SK-N-SH treated with all-trans-retinoic acid at 6 μM for 48 hours (cell line): ENCODE measurements at regions not wholly inside any gene's neighbourhood (a gene's known extent, or its start where the extent isn't known, plus 50 kb on each side); places are given as distances from the start of the nearest gene placed in this dataset.

Source experiments
- BACH2 ChIP-seq: fragments of 250-450 bp; sonication (Bioruptor Pico); IDR thresholded peaks from 2 replicates; pipeline ENCODE4 v1.9.0; 2021; ENCODE audit warnings: mild to moderate bottlenecking, borderline replicate concordance
- CSDC2 ChIP-seq: fragments of 250-450 bp; sonication (Bioruptor Pico); IDR thresholded peaks from 2 replicates; pipeline ENCODE4 v1.5.0; 2020; ENCODE audit warnings: mild to moderate bottlenecking, moderate library complexity
- PPARA ChIP-seq: fragments of 250-450 bp; sonication (Bioruptor Pico); IDR thresholded peaks from 2 replicates; pipeline ENCODE4 v1.5.0; 2020; ENCODE audit warnings: mild to moderate bottlenecking, borderline replicate concordance
- RARB ChIP-seq: fragments of 250-450 bp; sonication (Bioruptor Pico); IDR thresholded peaks from 2 replicates; pipeline ENCODE4 v1.8.0; 2021; ENCODE audit warnings: mild to moderate bottlenecking, moderate library complexity
- TCF4 ChIP-seq: fragments of 250-450 bp; sonication (Bioruptor Pico); IDR thresholded peaks from 2 replicates; pipeline ENCODE4 v1.8.0; 2021; ENCODE audit warnings: mild to moderate bottlenecking, moderate library complexity, borderline replicate concordance
- TOX ChIP-seq: fragments of 250-450 bp; sonication (Bioruptor Pico); IDR thresholded peaks from 2 replicates; pipeline ENCODE4 v1.8.0; 2021; ENCODE audit warnings: mild to moderate bottlenecking, moderate library complexity, borderline replicate concordance
- TSHZ2 ChIP-seq: fragments of 250-450 bp; sonication (Bioruptor Pico); IDR thresholded peaks from 2 replicates; pipeline ENCODE4 v1.5.0; 2020; ENCODE audit warnings: mild to moderate bottlenecking, moderate library complexity
- ZFP30 ChIP-seq: fragments of 450-650 bp; formaldehyde crosslinking; IDR thresholded peaks from 2 replicates; pipeline ENCODE4 v1.5.0; 2022; ENCODE audit warnings: mild to moderate bottlenecking, moderate library complexity
- TF ChIP-seq, protein P1 (sequence below): fragments of 250-450 bp; sonication (Bioruptor Pico); IDR thresholded peaks from 2 replicates; pipeline ENCODE4 v1.5.1; 2021; ENCODE audit warnings: mild to moderate bottlenecking, moderate library complexity
- TF ChIP-seq, protein P2 (sequence below): fragments of 250-450 bp; sonication (Bioruptor Pico); IDR thresholded peaks from 2 replicates; pipeline ENCODE4 v1.8.0; 2020; ENCODE audit warnings: mild to moderate bottlenecking, moderate library complexity, borderline replicate concordance

DNA sequence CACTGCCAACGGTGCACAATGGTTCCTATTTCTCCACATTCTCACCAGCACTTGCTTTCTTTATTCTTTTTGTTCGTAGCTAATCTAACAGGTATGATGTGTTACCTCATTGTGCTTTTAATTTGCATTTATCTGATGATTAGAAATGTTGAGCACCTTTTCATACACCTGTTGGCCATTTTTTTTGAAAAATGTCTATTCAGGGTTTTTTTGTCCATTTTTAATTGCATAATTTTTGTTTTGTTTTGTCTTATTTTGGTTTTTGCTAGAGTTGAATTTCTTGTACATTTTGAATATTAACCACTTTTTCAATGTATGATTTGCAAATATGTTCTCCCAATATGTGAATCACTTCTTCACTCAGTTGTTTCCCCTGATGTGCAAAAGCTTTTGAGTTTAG, 150.6 kb downstream of the TENT5A start:
- TF ChIP-seq RARB (CRISPR knock-in tag): no peak
- TF ChIP-seq PPARA (CRISPR knock-in tag): no peak
- no peak for TF ChIP-seq CSDC2 (CRISPR knock-in tag)
- TF ChIP-seq ZFP30: no peak
- no peak for TF ChIP-seq TSHZ2 (CRISPR knock-in tag)
- TF ChIP-seq, protein P1, sequence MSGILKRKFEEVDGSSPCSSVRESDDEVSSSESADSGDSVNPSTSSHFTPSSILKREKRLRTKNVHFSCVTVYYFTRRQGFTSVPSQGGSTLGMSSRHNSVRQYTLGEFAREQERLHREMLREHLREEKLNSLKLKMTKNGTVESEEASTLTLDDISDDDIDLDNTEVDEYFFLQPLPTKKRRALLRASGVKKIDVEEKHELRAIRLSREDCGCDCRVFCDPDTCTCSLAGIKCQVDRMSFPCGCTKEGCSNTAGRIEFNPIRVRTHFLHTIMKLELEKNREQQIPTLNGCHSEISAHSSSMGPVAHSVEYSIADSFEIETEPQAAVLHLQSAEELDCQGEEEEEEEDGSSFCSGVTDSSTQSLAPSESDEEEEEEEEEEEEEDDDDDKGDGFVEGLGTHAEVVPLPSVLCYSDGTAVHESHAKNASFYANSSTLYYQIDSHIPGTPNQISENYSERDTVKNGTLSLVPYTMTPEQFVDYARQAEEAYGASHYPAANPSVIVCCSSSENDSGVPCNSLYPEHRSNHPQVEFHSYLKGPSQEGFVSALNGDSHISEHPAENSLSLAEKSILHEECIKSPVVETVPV (CRISPR knock-in tag): no peak
- no peak for TF ChIP-seq BACH2
- TF ChIP-seq, protein P2, sequence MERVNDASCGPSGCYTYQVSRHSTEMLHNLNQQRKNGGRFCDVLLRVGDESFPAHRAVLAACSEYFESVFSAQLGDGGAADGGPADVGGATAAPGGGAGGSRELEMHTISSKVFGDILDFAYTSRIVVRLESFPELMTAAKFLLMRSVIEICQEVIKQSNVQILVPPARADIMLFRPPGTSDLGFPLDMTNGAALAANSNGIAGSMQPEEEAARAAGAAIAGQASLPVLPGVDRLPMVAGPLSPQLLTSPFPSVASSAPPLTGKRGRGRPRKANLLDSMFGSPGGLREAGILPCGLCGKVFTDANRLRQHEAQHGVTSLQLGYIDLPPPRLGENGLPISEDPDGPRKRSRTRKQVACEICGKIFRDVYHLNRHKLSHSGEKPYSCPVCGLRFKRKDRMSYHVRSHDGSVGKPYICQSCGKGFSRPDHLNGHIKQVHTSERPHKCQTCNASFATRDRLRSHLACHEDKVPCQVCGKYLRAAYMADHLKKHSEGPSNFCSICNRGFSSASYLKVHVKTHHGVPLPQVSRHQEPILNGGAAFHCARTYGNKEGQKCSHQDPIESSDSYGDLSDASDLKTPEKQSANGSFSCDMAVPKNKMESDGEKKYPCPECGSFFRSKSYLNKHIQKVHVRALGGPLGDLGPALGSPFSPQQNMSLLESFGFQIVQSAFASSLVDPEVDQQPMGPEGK (CRISPR knock-in tag): no peak
- TF ChIP-seq TCF4 (CRISPR knock-in tag): no peak
- no peak for TF ChIP-seq TOX (CRISPR knock-in tag)
